ENCODE measurements at regions not wholly inside any gene's neighbourhood (a gene's known extent, or its start where the extent isn't known, plus 50 kb on each side); places are given as distances from the start of the nearest gene placed in this dataset.
A peak's percentile ranks its signal among the peaks of the same experiment; 100 is the strongest.

- peaks cover 9% of the 10 kb centered on the region for H3K27me3 Mint-ChIP-seq (ENCODE audit: low read depth)
- peaks cover 7% of the 10 kb centered on the region for H3K9me3 Mint-ChIP-seq
- H3K4me3 Mint-ChIP-seq, result no peak overlapping the region
- TF ChIP-seq CTCF (IDR thresholded peaks at IDR 0.05; ENCODE audit: unreplicated experiment in 3 of 3), result no peak
- no peaks in the 10 kb centered on the region for H3K36me3 Mint-ChIP-seq (ENCODE audit: low read depth)
- H3K27ac Mint-ChIP-seq, result peak overlapping the region in 2 of 3 experiments; percentile 17 to 38
- H3K4me1 Mint-ChIP-seq, result peaks cover 7% of the 10 kb centered on the region
Measured at GRCh38 chr20:10783707-10784553, 110.1 kb upstream of the JAG1 start.

- peaks cover 9% of the 10 kb centered on the region for H3K27me3 Mint-ChIP-seq (ENCODE audit: low read depth)
- H3K4me3 Mint-ChIP-seq, result no peak overlapping the region
- peaks cover 7% of the 10 kb centered on the region for H3K9me3 Mint-ChIP-seq
- H3K27ac Mint-ChIP-seq, result no peak overlapping the region
- peaks cover 7% of the 10 kb centered on the region for H3K4me1 Mint-ChIP-seq
- H3K36me3 Mint-ChIP-seq (ENCODE audit: low read depth), result no peaks in the 10 kb centered on the region
- no peak for TF ChIP-seq CTCF (IDR thresholded peaks at IDR 0.05; ENCODE audit: unreplicated experiment in 3 of 3)
Measured at GRCh38 chr20:10784554-10785183, 110.9 kb upstream of the JAG1 start.

- Mint-ChIP-seq H3K36me3 (ENCODE audit: low read depth) (no peaks in the 10 kb centered on the region), H3K4me1 (peaks cover 7% of the 10 kb centered on the region), H3K27me3 (ENCODE audit: low read depth) (peaks cover 9% of the 10 kb centered on the region), H3K27ac (no peak overlapping the region), H3K4me3 (no peak overlapping the region), H3K9me3 (peaks cover 7% of the 10 kb centered on the region)
- TF ChIP-seq CTCF (IDR thresholded peaks at IDR 0.05; ENCODE audit: unreplicated experiment in 3 of 3), result no peak
Measured at GRCh38 chr20:10786678-10787077, 112.9 kb upstream of the JAG1 start.

GRCh38 chr20:10788055-10788454 is 114.3 kb upstream of the JAG1 start:
- H3K27me3 Mint-ChIP-seq (ENCODE audit: low read depth), result peaks cover 6% of the 10 kb centered on the region
- H3K4me3 Mint-ChIP-seq, result no peak overlapping the region
- peak overlapping the region in 1 of 3 experiments; percentile 19 for H3K27ac Mint-ChIP-seq
- H3K4me1 Mint-ChIP-seq, result peaks cover 7% of the 10 kb centered on the region
- no peak for TF ChIP-seq CTCF (IDR thresholded peaks at IDR 0.05; ENCODE audit: unreplicated experiment in 3 of 3)
- no peaks in the 10 kb centered on the region for H3K36me3 Mint-ChIP-seq (ENCODE audit: low read depth)
- H3K9me3 Mint-ChIP-seq, result peaks cover 7% of the 10 kb centered on the region

- Mint-ChIP-seq H3K4me1 (peaks cover 4% of the 10 kb centered on the region), H3K36me3 (ENCODE audit: low read depth) (no peaks in the 10 kb centered on the region), H3K27ac (no peak overlapping the region), H3K4me3 (no peak overlapping the region), H3K27me3 (ENCODE audit: low read depth) (peaks cover 6% of the 10 kb centered on the region), H3K9me3 (peaks cover 7% of the 10 kb centered on the region)
- no peak for TF ChIP-seq CTCF (IDR thresholded peaks at IDR 0.05; ENCODE audit: unreplicated experiment in 3 of 3)
Measured at GRCh38 chr20:10788877-10789276, 115.1 kb upstream of the JAG1 start.

Measured in nephron (organoid).